OCI-LY3 (cell line): ENCODE measurements at regions not wholly inside any gene's neighbourhood (a gene's known extent, or its start where the extent isn't known, plus 50 kb on each side); places are given as distances from the start of the nearest gene placed in this dataset.

ENCODE experiments used
- H2AFZ ChIP-seq: fragments of 200-600, 300-600 bp; shearing (Covaris generic); 2 replicates; pipeline ENCODE4 v1.6.0; 2014; ENCODE audit warnings: antibody characterized with exemption, low read depth, low read length
- H3K27ac ChIP-seq: fragments of 200-600, 300-600 bp; sonication (generic); 2 replicates; pipeline ENCODE4 v1.5.1; 2014; ENCODE audit warnings: mild to moderate bottlenecking, low read length, moderate library complexity, mixed read lengths
- H3K27me3 ChIP-seq: fragments of 200-600, 300-600 bp; sonication (generic); 2 replicates; pipeline ENCODE4 v1.6.1; 2014; ENCODE audit warnings: low read depth, low read length, mixed read lengths
- H3K36me3 ChIP-seq: fragments of 200-600, 300-600 bp; sonication (generic); replicated peaks from 2 replicates; pipeline ENCODE3; 2014; ENCODE audit warnings: low read depth, low read length, mixed read lengths
- H3K4me1 ChIP-seq: fragments of 300-600, 200-600 bp; sonication (generic); 2 replicates; pipeline ENCODE4 v1.6.1; 2014; ENCODE audit warnings: low read length, mixed read lengths
- H3K4me2 ChIP-seq: fragments of 200-600, 300-600 bp; sonication (generic); 2 replicates; pipeline ENCODE4 v1.6.1; 2014; ENCODE audit warnings: low read length, mixed read lengths
- H3K4me3 ChIP-seq: fragments of 300-600, 200-600 bp; sonication (generic); 2 replicates; pipeline ENCODE4 v1.5.1; 2014; ENCODE audit warnings: antibody characterized with exemption, mild to moderate bottlenecking, low read length, moderate library complexity
- H3K79me2 ChIP-seq: fragments of 300-600, 200-600 bp; shearing (Covaris generic); 2 replicates; pipeline ENCODE4 v1.6.1; 2014; ENCODE audit warnings: mild to moderate bottlenecking, low read length, mixed read lengths
- H3K9ac ChIP-seq: fragments of 300-600, 200-600 bp; shearing (Covaris generic); 2 replicates; pipeline ENCODE4 v1.6.0; 2014; ENCODE audit warnings: mild to moderate bottlenecking, low read length, moderate library complexity
- H3K9me3 ChIP-seq: fragments of 200-600, 300-600 bp; shearing (Covaris generic); 2 replicates; pipeline ENCODE4 v1.6.1; 2014; ENCODE audit warnings: low read length, mixed read lengths; ENCODE audit not compliant: insufficient read depth
- H4K20me1 ChIP-seq: fragments of 200-600, 300-600 bp; sonication (generic); 2 replicates; pipeline ENCODE4 v1.6.1; 2016; ENCODE audit warnings: low read length, mixed read lengths; ENCODE audit not compliant: insufficient read depth
- EZH2phosphoT487 ChIP-seq: fragments of 200-600 bp; shearing (Covaris generic); IDR thresholded peaks from 2 replicates; pipeline ENCODE4 v1.6.1; 2018; ENCODE audit warnings: antibody characterized with exemption, mixed run types, low read depth
- TF ChIP-seq, protein P1 (sequence below): fragments of 200-600, 300-600 bp; sonication (generic); IDR thresholded peaks from 2 replicates; pipeline ENCODE4 v1.5.1; 2014; ENCODE audit warnings: antibody characterized with exemption, low read length, low read depth

- Histone ChIP-seq H3K9ac (no peak overlapping the region), H3K4me2 (no peak overlapping the region), H4K20me1 (no peaks in the 10 kb centered on the region), H3K27me3 (no peaks in the 10 kb centered on the region), H3K4me1 (no peaks in the 10 kb centered on the region), H3K79me2 (no peaks in the 10 kb centered on the region), H3K27ac (no peak overlapping the region), H3K36me3 (no peaks in the 10 kb centered on the region), H3K9me3 (no peaks in the 10 kb centered on the region), H2AFZ (no peak overlapping the region), H3K4me3 (no peak overlapping the region)
- no peak for TF ChIP-seq EZH2phosphoT487
- TF ChIP-seq, protein P1, sequence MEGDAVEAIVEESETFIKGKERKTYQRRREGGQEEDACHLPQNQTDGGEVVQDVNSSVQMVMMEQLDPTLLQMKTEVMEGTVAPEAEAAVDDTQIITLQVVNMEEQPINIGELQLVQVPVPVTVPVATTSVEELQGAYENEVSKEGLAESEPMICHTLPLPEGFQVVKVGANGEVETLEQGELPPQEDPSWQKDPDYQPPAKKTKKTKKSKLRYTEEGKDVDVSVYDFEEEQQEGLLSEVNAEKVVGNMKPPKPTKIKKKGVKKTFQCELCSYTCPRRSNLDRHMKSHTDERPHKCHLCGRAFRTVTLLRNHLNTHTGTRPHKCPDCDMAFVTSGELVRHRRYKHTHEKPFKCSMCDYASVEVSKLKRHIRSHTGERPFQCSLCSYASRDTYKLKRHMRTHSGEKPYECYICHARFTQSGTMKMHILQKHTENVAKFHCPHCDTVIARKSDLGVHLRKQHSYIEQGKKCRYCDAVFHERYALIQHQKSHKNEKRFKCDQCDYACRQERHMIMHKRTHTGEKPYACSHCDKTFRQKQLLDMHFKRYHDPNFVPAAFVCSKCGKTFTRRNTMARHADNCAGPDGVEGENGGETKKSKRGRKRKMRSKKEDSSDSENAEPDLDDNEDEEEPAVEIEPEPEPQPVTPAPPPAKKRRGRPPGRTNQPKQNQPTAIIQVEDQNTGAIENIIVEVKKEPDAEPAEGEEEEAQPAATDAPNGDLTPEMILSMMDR = no peak
Measured at GRCh38 chr6:141968632-141969031, 164.1 kb upstream of the GJE1 start.

GRCh38 chr6:141965016-141965545 is 167.6 kb upstream of the GJE1 start:
- Histone ChIP-seq H3K27ac (no peak overlapping the region), H3K27me3 (no peaks in the 10 kb centered on the region), H3K79me2 (no peaks in the 10 kb centered on the region), H3K4me1 (no peaks in the 10 kb centered on the region), H3K9ac (no peak overlapping the region), H3K4me2 (no peak overlapping the region), H3K36me3 (no peaks in the 10 kb centered on the region), H2AFZ (no peak overlapping the region), H3K9me3 (no peaks in the 10 kb centered on the region), H3K4me3 (no peak overlapping the region), H4K20me1 (no peaks in the 10 kb centered on the region)
- no peak for TF ChIP-seq EZH2phosphoT487
- TF ChIP-seq, protein P1 = no peak

GRCh38 chr6:141963543-141964295 is 169.0 kb upstream of the GJE1 start:
- Histone ChIP-seq H3K4me3 (no peak overlapping the region), H3K79me2 (no peaks in the 10 kb centered on the region), H3K27me3 (no peaks in the 10 kb centered on the region), H3K4me1 (no peaks in the 10 kb centered on the region), H3K36me3 (no peaks in the 10 kb centered on the region), H3K9me3 (no peaks in the 10 kb centered on the region), H2AFZ (no peak overlapping the region), H3K4me2 (no peak overlapping the region), H3K27ac (no peak overlapping the region), H3K9ac (no peak overlapping the region), H4K20me1 (no peaks in the 10 kb centered on the region)
- TF ChIP-seq EZH2phosphoT487 = no peak
- TF ChIP-seq, protein P1 = no peak

DNA sequence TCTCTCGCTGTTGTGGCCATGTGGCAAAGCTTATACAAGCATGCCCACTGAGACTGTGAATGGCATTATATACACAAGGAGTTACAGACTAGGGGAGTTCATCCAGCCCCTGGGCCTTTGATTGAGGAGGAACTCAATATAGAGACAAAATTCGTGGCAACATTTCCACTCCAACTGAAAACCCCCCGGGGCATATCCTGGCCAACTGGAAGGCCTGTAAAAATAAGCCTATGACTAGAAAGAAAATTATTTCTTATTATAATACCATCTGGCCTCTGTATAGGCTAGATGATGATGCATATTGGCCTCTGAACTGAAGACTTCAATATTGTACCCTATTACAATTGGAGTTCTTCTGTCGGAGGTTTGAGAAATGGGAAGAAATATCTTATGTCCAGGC is 175.5 kb upstream of the GJE1 start:
- no peaks in the 10 kb centered on the region for H3K79me2 ChIP-seq
- no peaks in the 10 kb centered on the region for H3K27me3 ChIP-seq
- H3K4me2 ChIP-seq = no peak overlapping the region
- TF ChIP-seq EZH2phosphoT487 = no peak
- TF ChIP-seq, protein P1 = no peak
- no peaks in the 10 kb centered on the region for H3K4me1 ChIP-seq
- H3K4me3 ChIP-seq = no peak overlapping the region
- no peaks in the 10 kb centered on the region for H3K36me3 ChIP-seq
- H4K20me1 ChIP-seq = no peaks in the 10 kb centered on the region
- H2AFZ ChIP-seq = no peak overlapping the region
- no peak overlapping the region for H3K9ac ChIP-seq
- H3K27ac ChIP-seq = no peak overlapping the region
- no peaks in the 10 kb centered on the region for H3K9me3 ChIP-seq
